Superior temporal gyrus (tissue), 1 donor: ENCODE measurements at regions not wholly inside any gene's neighbourhood (a gene's known extent, or its start where the extent isn't known, plus 50 kb on each side); places are given as distances from the start of the nearest gene placed in this dataset.
"Not testable (repeated sequence)": the region's sequence is repeated elsewhere in the genome, so short reads cannot be mapped to it uniquely, and the experiment has no call there.

ENCODE experiments used
- DNase-seq: peaks from one replicate; pipeline ENCODE4 v3.0.0-alpha.2; 2016; ENCODE audit errors: extremely low spot score

DNA sequence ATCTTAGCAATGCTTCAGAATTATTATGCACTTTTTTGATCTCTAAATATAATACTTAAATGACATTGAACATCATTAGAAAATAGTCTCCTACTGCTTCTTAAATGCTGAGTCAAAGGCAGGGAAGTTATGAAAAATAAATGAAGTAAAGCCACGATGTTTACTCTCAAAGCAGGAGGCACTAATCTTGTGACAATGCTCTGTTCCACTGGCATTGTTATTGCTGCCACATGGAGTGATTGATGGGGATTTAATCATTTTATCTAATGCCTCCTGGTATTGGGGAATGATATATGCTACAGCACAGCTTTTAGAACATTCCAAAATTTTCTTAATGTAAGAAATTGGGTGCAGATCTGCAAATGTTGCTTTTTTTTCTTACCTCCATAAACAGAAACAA lies 1655.4 kb upstream of the NUDT12 start:
- DNase-seq, result no peak

DNA sequence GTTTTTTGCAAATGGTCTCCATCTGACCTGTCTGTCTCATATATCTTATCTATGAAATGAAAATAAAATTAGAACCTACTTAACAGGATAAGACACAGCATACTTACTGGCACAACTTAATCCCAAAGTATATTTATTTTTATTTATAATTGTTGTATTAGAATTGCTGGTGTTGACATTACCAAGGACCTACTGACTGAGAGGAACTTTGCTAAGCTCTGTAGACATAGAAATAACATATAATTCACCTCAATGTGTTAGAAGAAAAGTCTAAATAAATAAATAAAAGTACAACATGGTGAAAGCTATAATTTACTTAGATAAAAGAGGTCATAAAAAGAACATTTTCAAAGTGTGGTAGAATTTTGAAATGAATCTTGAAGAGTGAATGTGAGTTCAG lies 1650.5 kb upstream of the NUDT12 start:
- no peak for DNase-seq

DNA sequence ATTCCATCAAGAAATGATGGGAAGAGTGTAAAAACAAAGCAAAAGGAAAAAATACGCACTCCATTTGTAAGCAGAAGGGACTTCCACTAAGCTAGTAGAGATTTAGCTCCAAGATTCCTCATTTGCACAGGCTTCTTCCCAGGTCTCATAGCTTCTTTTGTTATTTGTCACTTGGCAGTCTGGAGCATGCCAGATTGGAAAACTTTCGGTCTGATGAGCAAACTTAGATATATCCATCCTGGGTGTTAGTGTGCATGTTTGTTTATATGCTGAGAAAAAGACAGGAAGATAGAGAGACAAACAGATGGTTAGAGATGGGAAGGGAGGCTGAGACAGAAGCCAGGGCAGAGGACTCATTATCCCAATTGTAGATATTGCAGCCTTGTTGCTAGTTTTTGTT lies 1644.5 kb upstream of the NUDT12 start:
- DNase-seq, result no peak

DNA sequence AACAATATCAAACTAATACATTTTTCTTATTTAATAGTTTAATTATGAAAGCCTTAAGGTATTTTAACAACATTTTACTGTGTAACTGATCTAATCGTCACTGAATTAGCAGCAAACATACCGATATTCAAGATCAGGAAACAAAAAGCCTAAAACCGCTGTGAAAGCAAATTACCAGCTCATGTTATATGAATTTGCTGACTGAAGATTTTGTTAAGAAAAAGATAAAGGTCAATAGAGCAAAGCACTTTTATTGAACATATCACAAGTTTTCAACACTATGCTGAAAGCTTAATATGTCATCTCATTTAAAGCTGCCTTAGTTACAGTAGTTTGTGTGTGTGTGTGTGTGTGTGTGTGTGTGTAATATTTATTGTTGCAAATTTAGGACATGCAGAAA lies 1634.9 kb upstream of the NUDT12 start:
- no peak for DNase-seq

DNA sequence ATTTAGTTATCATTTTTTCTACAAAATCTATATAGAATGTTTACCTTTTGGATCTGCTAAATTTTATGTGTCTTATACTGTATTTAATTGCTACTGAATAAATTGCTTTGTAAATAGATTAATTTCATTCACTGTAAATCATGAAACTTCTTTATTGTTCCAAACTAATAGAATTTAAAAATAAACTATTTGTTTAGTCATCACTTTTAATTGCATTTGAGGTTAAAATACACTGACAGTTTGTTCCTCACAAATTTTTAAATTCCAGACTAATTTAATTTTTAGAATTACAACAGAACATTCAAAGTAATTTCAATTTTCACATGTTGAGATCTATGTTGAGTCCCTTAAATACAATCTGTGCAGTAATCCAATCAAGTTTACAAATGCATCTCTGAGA lies 1633.2 kb upstream of the NUDT12 start:
- no peak for DNase-seq

DNA sequence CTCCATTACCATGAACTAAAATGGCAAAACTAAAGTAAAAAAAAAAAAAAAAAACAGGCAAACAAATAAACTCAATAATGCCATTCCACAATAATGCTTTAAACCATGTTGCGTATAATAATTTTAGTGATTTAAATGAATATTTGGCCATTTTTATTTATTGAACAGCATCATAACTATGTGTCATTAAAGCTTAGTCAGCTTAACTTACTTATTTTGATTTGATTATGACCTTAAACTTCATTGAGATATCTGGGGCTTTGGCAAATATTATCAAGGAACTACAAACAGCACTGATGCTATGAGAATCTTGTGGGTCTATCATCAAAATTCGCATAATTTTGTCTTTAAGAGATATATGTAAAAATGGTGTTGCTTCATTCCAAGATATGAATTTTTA lies 1610.3 kb upstream of the NUDT12 start:
- DNase-seq, result no peak

DNA sequence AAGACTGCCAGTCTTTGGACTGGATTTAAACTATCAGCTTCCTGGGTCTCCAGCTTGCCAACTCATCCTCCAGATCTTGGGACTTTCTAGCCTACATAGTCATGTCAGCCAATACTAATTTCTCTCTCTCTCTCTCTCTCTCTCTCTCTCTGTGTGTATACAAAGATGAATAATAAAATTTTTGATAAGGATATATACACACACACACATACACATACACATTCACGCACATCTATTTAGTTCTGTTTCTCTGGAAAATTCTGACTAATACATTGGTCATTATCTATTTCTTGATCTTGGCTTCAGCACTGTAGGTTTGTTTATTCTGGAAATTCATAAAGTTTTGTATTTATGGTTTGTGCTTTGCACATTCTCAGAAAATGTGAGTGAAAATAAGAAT lies 1606.2 kb upstream of the NUDT12 start:
- DNase-seq, result no peak

DNA sequence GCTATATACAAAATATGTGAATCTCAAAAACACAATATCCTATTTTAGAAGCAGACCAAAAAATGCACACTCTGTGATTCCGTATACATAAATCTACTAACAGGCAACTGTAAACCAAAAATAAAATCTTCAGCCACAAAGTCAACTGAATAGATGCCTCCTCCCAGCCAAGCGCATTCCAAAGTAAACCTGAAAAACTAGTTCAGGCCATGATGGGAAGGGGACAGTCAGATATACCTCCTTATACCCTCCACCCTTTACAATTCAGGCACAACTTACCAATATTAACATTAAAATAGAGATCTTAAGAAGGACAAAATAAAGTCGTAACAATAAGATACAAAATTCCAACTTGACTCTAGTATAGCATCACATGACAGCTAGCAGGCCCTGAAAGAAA lies 1604.5 kb upstream of the NUDT12 start:
- DNase-seq, result no peak

DNA sequence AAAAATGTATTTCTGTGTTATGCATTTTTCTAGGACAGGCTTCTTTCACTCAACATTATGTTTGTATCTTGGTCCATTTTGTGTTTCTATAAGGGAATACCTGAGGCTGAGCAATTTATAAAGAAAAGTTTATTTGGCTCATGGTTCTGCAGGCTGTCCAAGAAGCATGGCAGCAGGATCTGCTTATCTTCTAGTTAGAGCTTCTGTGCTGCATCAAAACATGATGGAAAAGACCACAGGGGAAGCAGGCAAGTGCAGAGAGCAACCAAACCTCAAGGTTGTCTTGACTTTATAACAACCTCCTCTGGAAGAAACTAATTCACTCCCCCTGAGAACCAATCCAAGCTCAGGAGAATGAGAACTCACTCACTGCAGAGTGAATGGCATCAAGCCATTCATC lies 1601.0 kb upstream of the NUDT12 start:
- no peak for DNase-seq

DNA sequence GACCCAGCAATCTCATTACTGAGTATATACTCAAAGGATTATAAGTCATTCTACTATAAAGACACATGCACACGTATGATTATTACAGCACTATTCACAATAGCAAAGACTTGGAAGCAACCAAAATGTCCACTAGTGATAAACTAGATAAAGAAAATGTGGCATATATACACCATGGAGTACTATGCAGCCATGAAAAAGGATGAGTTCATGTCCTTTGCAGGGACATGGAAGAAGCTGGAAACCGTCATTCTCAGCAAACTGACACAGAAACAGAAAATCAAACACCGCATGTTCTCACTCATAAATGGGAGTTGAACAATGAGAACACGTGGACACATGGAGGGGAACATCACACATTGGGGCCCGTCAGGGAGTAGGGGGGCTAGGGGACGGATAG lies 1600.0 kb upstream of the NUDT12 start:
- not testable (repeated sequence) for DNase-seq

DNA sequence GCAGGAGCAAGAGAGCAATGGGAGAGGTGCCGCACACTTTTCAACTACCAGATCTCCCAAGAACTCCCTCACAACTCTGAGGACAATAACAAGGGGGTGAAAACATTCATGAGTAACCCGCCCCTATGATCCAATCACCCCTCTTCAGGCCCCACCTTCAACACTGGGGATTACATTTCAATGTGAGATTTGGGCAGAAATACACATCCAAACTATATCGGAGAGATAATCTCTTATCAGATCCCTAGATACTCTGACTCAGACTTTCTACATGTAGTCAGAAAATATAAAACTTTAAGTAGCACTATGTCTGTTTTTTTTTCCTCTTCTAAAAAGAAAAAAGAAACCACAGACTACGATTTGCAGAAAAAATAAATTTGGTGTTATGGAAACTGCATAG lies 1595.9 kb upstream of the NUDT12 start:
- DNase-seq, result no peak

DNA sequence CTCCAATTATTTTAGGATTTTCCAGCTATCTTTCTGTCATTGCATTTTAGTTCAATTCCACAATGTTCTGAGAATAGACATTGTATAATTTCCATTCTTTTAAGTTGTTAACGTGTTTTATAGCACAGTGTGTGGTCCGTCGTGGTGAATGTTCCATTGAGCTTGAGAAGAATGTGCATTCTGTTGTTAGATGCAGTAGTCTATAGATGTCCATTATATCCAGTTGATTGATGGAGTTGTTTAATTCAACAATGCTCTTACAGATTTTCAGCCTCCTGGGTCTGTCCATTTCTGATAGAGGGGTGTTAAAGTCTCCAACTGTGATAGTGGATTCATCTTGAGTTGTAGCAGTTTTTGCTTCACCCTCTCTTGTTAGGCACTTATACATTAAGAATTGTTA lies 1587.7 kb upstream of the NUDT12 start:
- no peak for DNase-seq

DNA sequence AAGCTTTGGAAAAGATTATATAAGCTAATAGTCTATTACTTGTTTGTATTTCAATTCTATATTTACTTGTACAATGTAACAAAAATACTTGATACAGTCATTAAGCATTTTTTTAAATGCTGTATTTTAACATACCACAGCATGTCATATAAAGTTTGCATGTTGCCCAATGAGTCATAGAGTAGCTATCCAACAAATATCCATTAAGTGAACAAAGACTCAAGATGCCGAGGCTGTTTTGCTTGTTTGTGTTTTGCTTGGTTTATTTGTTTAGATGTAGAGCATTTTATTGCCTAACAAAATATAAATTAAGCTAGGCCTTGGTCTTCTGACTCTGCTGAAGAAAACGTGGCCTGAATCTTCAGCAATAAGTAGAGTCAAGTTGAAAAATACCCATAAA lies 1584.3 kb upstream of the NUDT12 start:
- DNase-seq, result no peak

DNA sequence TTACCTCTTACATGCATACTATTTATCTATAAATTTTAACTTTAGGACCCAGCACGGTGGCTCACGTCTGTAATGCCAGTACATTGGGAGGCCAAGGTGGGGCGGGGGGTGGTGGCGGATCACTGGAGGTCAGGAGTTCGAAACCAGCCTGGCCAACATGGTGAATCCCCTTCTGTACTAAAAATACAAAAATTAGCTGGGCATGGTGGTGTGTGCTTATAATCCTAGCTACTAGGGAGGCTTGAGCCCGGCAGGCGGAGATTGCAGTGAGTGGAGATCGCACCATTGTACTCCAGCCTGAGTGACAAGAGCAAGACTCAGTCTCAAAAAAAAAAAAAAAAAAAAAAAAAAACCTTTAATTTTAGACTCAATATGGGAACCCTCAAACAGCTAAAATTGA lies 1582.6 kb upstream of the NUDT12 start:
- DNase-seq, result no peak

DNA sequence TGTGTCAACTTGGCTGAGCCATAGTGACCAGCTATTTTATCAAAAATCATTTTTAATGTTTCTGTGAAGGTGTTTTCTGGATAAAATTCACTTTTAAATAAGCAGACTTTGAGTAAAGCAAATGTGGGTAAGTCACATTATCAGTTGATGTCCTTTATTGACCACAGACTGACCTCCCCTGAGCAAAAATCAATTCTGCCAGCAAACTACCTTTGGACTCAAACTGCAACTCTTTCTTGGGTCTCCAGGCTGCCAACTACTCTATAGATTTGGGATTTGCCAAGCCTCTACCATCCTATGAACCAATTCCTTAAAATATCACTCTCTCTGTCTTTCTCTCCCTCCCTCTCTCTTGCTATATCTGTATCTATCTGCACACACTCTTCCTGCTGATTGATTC lies 1571.7 kb upstream of the NUDT12 start:
- no peak for DNase-seq

DNA sequence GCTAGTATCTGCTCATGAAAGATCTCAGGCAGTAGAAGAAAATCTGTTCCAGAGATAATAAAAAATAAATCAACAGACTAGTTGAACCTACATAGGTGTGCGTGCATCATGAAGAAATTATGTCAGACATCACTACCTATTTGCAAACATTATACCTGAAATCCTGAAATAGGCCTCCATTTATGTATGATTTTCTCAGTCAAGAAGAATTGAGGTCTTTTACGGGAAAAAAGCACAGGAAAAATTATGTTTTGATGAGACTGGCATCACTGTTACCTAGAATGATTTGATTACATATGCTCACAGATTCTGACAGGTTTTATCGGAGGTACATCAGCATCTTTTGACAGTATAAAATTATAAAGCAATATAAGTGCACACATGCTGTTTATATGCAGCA lies 1570.5 kb upstream of the NUDT12 start:
- no peak for DNase-seq

DNA sequence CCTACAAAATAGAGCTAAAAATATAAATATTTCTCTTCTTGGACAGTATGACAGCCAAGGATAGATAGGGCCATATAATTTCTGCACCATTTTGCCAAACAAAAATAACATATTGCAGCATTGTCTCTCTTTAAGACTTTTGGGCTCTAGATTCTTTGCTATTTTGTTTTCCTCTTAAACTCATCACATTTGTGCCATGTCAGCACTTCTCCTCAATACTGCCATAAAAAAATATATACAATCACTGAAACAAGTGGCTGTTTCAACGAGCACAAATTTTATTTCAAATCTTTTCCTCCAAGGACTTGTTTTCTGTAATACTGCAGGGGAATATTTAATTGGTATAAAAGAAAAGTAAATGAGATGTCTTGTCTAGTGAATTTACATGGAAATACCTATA lies 1570.0 kb upstream of the NUDT12 start:
- no peak for DNase-seq

DNA sequence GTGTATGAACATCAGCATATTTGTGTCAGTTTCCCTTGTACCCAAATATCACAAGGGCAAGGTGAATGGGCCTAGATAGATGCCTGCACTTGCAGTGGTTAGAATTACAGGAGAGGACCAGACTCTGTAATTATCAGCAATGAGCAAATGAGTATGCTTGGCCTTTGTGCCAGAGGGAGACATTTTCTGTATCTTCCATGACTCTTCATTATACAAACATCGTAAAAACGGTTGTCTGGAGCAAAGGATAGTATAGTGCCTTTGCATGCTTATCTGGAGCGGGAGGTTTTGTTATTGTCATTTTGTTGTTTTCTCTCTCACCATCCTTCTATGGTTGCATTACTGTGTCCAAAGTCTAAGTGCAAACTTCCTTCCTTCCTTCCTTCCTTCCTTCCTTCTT lies 1568.5 kb upstream of the NUDT12 start:
- DNase-seq, result no peak

DNA sequence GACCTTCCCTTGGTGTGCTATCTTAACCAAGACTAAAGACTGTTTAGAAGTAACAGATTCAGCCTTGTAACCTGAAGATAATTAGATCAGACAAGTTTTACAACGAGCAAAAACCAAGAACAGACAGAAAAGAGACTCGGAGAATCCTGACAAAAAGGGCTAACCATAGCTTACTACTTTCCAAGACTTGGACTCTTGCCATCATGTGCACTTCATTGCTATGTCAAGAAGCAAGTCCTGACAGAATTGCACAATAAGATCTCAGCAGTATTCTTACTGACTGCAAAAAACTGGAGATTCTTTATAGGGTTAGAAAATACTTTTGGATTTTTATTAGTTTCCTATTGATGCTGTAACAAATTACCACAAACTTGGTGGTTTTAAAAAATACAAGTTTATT lies 1539.0 kb upstream of the NUDT12 start:
- DNase-seq, result no peak

DNA sequence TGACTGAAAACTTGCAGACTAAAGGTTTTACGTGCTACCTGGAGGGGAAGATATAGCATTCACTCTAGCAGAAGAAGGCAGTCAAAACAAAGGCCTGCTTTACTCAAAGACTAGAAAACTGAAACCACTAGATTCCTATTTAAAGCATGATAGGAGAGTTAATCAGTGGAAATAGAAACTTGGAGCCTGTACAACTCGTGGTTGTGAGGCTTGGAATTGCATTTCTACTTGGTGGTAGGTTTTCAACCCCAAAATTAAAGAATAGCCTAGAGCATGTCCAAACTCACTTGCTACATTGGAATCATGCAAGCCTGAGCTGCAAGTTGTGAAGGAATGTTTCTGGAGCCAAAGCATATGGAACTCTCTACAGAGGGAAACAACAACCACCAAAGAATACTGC lies 1526.4 kb upstream of the NUDT12 start:
- no peak for DNase-seq

DNA sequence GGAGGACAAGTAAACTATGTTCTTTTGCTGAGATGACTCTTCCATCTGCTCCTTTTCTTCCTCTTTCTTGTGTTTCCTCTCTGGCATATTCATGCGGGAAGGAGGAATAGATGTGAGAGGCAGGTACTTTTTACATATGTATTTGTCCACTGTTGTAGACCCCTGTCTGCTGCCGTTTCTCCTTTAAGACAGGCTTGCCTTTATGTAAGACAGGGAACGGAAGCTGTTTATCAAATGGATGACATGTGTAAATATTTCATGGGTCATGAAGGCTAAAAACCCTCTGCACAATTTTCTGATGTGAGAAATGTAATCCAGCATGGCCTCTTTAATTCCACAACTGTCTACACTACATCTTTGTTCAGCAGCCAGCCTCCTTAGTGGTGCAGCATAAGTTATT lies 1525.5 kb upstream of the NUDT12 start:
- DNase-seq, result no peak

DNA sequence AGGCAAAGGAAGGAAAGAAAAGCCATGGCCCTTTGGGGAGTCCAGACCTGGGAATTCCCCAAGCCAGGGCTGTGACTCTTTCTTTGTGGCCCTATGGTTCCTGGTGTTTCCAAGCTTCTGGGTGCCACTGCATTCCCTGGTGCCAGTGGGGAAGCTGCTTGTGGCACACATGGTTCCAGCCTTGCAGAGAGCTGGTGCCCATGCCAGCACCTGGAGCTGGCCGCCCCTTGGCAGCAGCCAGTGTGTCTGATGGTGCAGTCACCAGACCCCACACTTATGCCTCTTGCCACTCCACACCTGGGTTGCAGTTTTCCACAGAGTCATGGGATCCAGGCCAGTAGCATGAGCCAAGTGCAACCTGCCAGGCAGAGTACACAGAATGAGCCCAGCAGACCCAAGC lies 1495.3 kb upstream of the NUDT12 start:
- DNase-seq, result no peak

DNA sequence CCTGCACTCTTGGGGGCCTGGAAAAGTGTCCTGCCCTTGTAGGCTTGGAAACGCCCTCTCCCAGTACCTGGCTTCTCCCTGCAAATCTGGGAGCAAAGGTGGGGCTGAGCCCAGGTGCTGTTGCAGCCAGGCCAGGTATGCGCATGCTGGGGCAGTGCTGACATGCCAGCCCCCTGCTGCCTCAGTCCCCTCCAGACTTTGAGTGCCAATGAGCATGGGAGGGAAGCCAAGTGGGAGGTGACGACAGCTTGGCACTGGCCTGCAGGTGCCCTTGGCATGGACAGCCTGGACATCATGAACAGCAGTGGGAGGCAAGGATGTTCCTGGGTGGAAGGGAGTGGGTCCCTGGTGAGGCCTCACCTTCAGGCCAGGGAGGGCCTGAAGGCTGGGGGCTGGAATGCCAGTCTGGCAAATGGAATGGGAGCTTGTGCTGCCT lies 1494.4 kb upstream of the NUDT12 start:
- no peak for DNase-seq

DNA sequence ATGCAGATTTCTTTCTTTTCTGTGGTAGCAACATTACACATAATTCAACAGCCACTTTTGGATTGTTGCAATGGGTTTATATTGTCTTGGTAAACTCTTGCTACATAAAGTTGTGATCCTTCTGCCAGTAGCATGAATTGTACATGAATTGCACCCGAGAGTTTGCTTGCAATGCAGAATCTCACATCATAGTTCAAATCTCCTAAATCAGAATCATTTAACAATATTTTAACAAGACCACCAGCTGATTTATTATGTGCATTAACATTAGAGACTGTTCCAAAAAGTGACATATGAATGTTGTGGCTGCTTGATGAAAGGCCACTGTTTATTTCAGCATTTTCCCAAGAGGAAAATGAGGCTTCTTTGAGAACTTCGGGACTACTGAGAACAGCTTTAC lies 1491.8 kb upstream of the NUDT12 start:
- no peak for DNase-seq

DNA sequence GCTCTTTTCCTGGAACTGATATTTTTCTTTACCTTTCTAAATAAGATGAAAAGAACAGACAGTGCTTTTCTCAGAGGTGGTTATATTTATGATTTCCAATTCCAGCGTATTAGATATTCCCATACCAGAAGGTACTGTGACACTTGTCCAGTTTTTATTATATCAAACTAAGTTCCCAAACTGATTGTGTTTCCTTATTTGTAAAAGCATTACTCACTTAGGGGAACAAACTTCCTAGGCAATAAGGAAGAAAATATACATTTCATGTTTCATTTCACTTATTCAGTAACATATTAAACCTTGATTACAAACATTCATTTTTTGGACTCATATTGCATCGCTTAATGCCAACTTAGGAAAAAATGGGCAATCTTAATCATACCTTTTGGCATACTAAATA lies 1480.0 kb upstream of the NUDT12 start:
- DNase-seq, result no peak
